Right lobe of liver (tissue), 6 donors: ENCODE measurements at regions not wholly inside any gene's neighbourhood (a gene's known extent, or its start where the extent isn't known, plus 50 kb on each side); places are given as distances from the start of the nearest gene placed in this dataset.

Source experiments
- ATAC-seq, 4 donors: fragments of 200-7000 bp; cut with Tn5 transposase; one replicate each; pipeline ENCODE4 v1.9.1; 2020; ENCODE audit warnings: mild to moderate bottlenecking in 4 of 4, moderate library complexity in 4 of 4
- DNase-seq, 3 donors: peaks; one replicate each; pipeline ENCODE4 v3.0.0-alpha.2; 2020
- H3K27ac ChIP-seq, 3 donors: fragments of 200-600 bp; one replicate each; pipeline ENCODE4 v1.8.0; 2022
- H3K27me3 ChIP-seq, 2 donors: fragments of 200-600 bp; one replicate each; pipeline ENCODE4 v1.8.0; 2022
- H3K36me3 ChIP-seq, 4 donors: fragments of 200-600 bp; sonication (generic) in 1 of 4; one replicate each; pipeline versions ENCODE4 v1.5.1 to v1.8.0; 2017 to 2022; ENCODE audit warnings: control low read depth in 1 of 4
- H3K4me1 ChIP-seq, 4 donors: fragments of 200-600 bp; sonication (generic) in 1 of 4; one replicate each; pipeline versions ENCODE4 v1.5.1 to v1.8.0; 2017 to 2022; ENCODE audit warnings: control low read depth in 1 of 4
- H3K4me3 ChIP-seq, 3 donors: fragments of 200-600 bp; one replicate each; pipeline ENCODE4 v1.8.0; 2022
- H3K9me3 ChIP-seq, 4 donors: fragments of 200-600 bp; sonication (generic) in 1 of 4; one replicate each; pipeline versions ENCODE4 v1.5.1 to v1.8.0; 2017 to 2022; ENCODE audit warnings: control low read depth in 1 of 4
- POLR2A ChIP-seq: fragments of 450-650 bp; IDR thresholded peaks from one replicate; pipeline ENCODE4 v1.6.1; 2017; ENCODE audit warnings: antibody characterized with exemption, mild to moderate bottlenecking
- WGBS: methylation state at CpG from one replicate; pipeline ENCODE4 v1.1.6; 2018; ENCODE audit warnings: low coverage, low lambda C conversion rate; ENCODE audit not compliant: insufficient coverage; ENCODE audit errors: missing lambda C conversion rate; 5-methylcytosine and 5-hydroxymethylcytosine counted together
- intact Hi-C, 2 donors: fragments of 100-400 bp; cut with DNase I; formaldehyde crosslinking; loops; one replicate each; pipeline versions ENCODE4 v1.11.2 to v1.14.1; 2022
- TF ChIP-seq, protein P1 (sequence below), 4 donors: fragments of 200-600 bp in 3 of 4; fragments of 450-650 bp in 1 of 4; IDR thresholded peaks; one replicate each; pipeline versions ENCODE4 v1.5.1 to v1.8.0; 2016 to 2022; ENCODE audit warnings: antibody characterized with exemption in 4 of 4, mild to moderate bottlenecking in 2 of 4
- donor health status: DM: no; HTN: yes; CAD: no.
- donor health status: DM: no; HTN: no; CAD: no.
- donor health status: DM: no; HTN: no; CAD: no.
- donor health status: DM: no; HTN: yes; CAD: no.
- donor health status: DM: no; HTN: yes; CAD: no.

DNA sequence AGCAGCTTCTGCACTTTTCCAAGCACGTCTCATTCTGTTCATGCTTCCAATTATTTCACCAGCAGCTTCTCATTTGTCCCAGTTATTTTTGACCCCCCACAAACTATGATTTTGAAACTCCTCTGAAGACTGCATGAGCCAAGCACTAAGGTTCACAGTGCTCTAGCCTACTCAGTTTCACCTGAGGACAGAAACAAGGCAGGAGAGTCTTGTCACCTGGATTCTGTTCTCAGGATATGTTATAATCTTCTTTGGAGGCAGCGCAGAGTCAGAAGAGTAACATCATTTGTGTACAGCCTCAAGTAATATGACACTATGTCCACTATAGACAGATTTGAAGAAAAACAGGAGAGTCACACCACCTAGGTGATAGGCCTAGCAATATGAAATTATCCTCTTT is 985.1 kb upstream of the TSPY4 start:
- DNase-seq (no peak), ATAC-seq (no peak)
- H3K4me3 ChIP-seq: no peak overlapping the region
- H3K4me1 ChIP-seq: no peaks in the 10 kb centered on the region
- H3K9me3 ChIP-seq: no peaks in the 10 kb centered on the region
- H3K27me3 ChIP-seq: no peaks in the 10 kb centered on the region
- no peak overlapping the region for H3K27ac ChIP-seq
- WGBS: no CpG with 5 or more reads among the region's 2 CpGs
- intact Hi-C loops: no loop called here
- TF ChIP-seq, protein P1, sequence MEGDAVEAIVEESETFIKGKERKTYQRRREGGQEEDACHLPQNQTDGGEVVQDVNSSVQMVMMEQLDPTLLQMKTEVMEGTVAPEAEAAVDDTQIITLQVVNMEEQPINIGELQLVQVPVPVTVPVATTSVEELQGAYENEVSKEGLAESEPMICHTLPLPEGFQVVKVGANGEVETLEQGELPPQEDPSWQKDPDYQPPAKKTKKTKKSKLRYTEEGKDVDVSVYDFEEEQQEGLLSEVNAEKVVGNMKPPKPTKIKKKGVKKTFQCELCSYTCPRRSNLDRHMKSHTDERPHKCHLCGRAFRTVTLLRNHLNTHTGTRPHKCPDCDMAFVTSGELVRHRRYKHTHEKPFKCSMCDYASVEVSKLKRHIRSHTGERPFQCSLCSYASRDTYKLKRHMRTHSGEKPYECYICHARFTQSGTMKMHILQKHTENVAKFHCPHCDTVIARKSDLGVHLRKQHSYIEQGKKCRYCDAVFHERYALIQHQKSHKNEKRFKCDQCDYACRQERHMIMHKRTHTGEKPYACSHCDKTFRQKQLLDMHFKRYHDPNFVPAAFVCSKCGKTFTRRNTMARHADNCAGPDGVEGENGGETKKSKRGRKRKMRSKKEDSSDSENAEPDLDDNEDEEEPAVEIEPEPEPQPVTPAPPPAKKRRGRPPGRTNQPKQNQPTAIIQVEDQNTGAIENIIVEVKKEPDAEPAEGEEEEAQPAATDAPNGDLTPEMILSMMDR (IDR thresholded peaks at IDR 0.05): no peak
- no peak for TF ChIP-seq POLR2A
- H3K36me3 ChIP-seq: no peaks in the 10 kb centered on the region

DNA sequence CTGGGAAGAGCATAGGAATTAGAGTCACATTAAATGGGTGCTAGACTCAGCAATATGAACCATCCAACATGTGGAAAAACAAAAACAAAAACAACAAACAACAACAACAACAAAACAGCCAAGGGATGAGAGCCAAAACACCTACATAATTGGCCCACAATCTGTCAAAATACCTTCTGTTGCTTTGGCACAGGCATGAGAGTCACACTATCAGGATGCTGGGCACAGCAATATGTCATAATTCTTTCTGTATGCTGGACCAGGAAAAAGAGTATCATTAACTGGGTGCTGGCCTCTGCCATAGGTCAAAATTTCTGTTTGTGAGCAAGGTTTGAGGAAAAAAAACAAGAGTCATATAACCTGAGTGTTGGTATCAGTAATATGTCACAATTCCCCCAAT is 979.1 kb upstream of the TSPY4 start:
- DNase-seq (no peak), ATAC-seq (no peak)
- no peaks in the 10 kb centered on the region for H3K27me3 ChIP-seq

GRCh38 chrY:8361715-8362114 is 975.5 kb upstream of the TSPY4 start:
- WGBS: no CpG with 5 or more reads among the region's 3 CpGs
- intact Hi-C loops: no loop called here

More for the DNA sequence above, 979.1 kb upstream of the TSPY4 start:
- no peak for TF ChIP-seq POLR2A
- TF ChIP-seq, protein P1 (IDR thresholded peaks at IDR 0.05): no peak
- intact Hi-C loops: no loop called here
- Histone ChIP-seq H3K4me3 (no peak overlapping the region), H3K36me3 (no peaks in the 10 kb centered on the region), H3K27ac (no peak overlapping the region), H3K4me1 (no peaks in the 10 kb centered on the region), H3K9me3 (no peaks in the 10 kb centered on the region)

GRCh38 chrY:8377491-8377890 is 959.8 kb upstream of the TSPY4 start:
- Histone ChIP-seq H3K36me3 (no peaks in the 10 kb centered on the region), H3K9me3 (no peaks in the 10 kb centered on the region), H3K27ac (no peak overlapping the region), H3K4me3 (no peak overlapping the region), H3K4me1 (no peaks in the 10 kb centered on the region), H3K27me3 (no peaks in the 10 kb centered on the region)
- peak in 1 of 3 donors; percentile 38 for DNase-seq
- no CpG with 5 or more reads among the region's 3 CpGs for WGBS
- no peak for ATAC-seq
- intact Hi-C loops: no loop called here
- TF ChIP-seq POLR2A: no peak
- TF ChIP-seq, protein P1 (IDR thresholded peaks at IDR 0.05): no peak

More at GRCh38 chrY:8361715-8362114, 975.5 kb upstream of the TSPY4 start:
- H3K4me3 ChIP-seq: no peak overlapping the region
- no peak for ATAC-seq
- no peaks in the 10 kb centered on the region for H3K36me3 ChIP-seq
- TF ChIP-seq, protein P1 (IDR thresholded peaks at IDR 0.05): no peak
- TF ChIP-seq POLR2A: no peak
- no peak for DNase-seq
- H3K27me3 ChIP-seq: no peaks in the 10 kb centered on the region
- no peaks in the 10 kb centered on the region for H3K4me1 ChIP-seq
- no peaks in the 10 kb centered on the region for H3K9me3 ChIP-seq
- H3K27ac ChIP-seq: no peak overlapping the region

DNA sequence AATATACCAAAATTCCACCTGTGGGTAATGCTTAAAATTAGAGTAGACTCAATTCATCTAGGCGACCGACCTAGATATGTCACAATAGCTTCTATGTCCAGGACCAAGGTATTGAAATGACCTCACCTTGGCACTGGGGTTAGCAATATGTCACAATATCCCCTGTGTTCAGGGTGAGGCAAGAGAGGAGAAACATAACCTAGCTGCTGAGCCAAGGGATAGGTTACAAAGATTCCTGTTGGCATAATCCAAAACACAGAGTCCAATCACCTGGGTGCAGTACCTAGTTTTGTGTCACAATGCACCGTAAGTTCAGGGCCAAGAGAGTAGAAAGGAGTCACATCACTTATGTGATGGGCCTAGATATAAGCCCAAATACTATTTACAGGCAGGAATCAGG is 957.5 kb upstream of the TSPY4 start:
- TF ChIP-seq POLR2A: no peak
- TF ChIP-seq, protein P1 (IDR thresholded peaks at IDR 0.05): no peak
- Histone ChIP-seq H3K27me3 (no peaks in the 10 kb centered on the region), H3K9me3 (no peaks in the 10 kb centered on the region), H3K36me3 (no peaks in the 10 kb centered on the region), H3K4me1 (no peaks in the 10 kb centered on the region), H3K27ac (no peak overlapping the region), H3K4me3 (no peak overlapping the region)
- DNase-seq (peak in 1 of 3 donors; percentile 60), ATAC-seq (peak in 1 of 4 donors; percentile 99)
- no CpG with 5 or more reads among the region's 3 CpGs for WGBS
- intact Hi-C loops: no loop called here
